CD14-positive monocyte (primary cell): ENCODE measurements at regions not wholly inside any gene's neighbourhood (a gene's known extent, or its start where the extent isn't known, plus 50 kb on each side); places are given as distances from the start of the nearest gene placed in this dataset.

Source experiments
- DNase-seq, 3 donors: peaks; one replicate each; pipeline ENCODE4 v3.0.0-alpha.2; 2011 to 2022
- H2AFZ ChIP-seq: 2 replicates; pipeline ENCODE4 v1.6.0; 2012; ENCODE audit warnings: mild to moderate bottlenecking, low read depth, low read length, inconsistent platforms; ENCODE audit not compliant: insufficient read depth, poor library complexity, severe bottlenecking
- H3K27ac ChIP-seq, 2 donors: 1 replicate in 1 of 2; 2 replicates in 1 of 2; pipeline ENCODE4 v1.5.1; 2012 to 2013; ENCODE audit warnings: low read length in 2 of 2, control low read depth in 1 of 2, inconsistent platforms in 1 of 2, low read depth in 1 of 2, mild to moderate bottlenecking in 1 of 2
- H3K27me3 ChIP-seq, 2 donors: one replicate each; pipeline versions ENCODE4 v1.6.0 to v1.6.1; 2011 to 2013; ENCODE audit warnings: low read length in 2 of 2; ENCODE audit not compliant: control insufficient read depth in 2 of 2, insufficient read depth in 2 of 2
- H3K36me3 ChIP-seq, 2 donors: replicated peaks in 1 of 2; 1 replicate in 1 of 2; 2 replicates in 1 of 2; pipeline versions ENCODE4 v1.5.1 to v1.6.1; 2012 to 2013; ENCODE audit warnings: low read length in 2 of 2, control low read depth in 1 of 2, inconsistent platforms in 1 of 2, mild to moderate bottlenecking in 1 of 2; ENCODE audit not compliant: insufficient read depth in 2 of 2, control insufficient read depth in 1 of 2
- H3K4me1 ChIP-seq, 2 donors: 1 replicate in 1 of 2; 2 replicates in 1 of 2; pipeline versions ENCODE4 v1.5.1 to v1.6.1; 2012 to 2013; ENCODE audit warnings: low read length in 2 of 2, control low read depth in 1 of 2, inconsistent platforms in 1 of 2, mild to moderate bottlenecking in 1 of 2, moderate library complexity in 1 of 2; ENCODE audit not compliant: insufficient read depth in 2 of 2, control insufficient read depth in 1 of 2
- H3K4me2 ChIP-seq: replicated peaks from 2 replicates; pipeline ENCODE3; 2012; ENCODE audit warnings: low read length, moderate library complexity, mild to moderate bottlenecking; ENCODE audit not compliant: poor library complexity, severe bottlenecking; ENCODE audit errors: extremely low read depth
- H3K4me3 ChIP-seq, 3 experiments: fragments of 200-600 bp in 1 of 3; sonication (generic) in 1 of 3; replicated peaks in 1 of 3; 1 replicate in 2 of 3; 2 replicates in 1 of 3; pipeline ENCODE4 v1.5.1; 2011 to 2013; ENCODE audit warnings: low read length in 3 of 3, mild to moderate bottlenecking in 3 of 3, control low read depth in 2 of 3, low read depth in 2 of 3, inconsistent platforms in 1 of 3, moderate library complexity in 1 of 3
- H3K79me2 ChIP-seq: 2 replicates; pipeline ENCODE4 v1.6.0; 2012; ENCODE audit warnings: mild to moderate bottlenecking, control low read depth, inconsistent platforms, low read length, moderate library complexity; ENCODE audit not compliant: insufficient read depth
- H3K9ac ChIP-seq: 2 replicates; pipeline ENCODE4 v1.6.0; 2017; ENCODE audit warnings: low read length, mild to moderate bottlenecking; ENCODE audit not compliant: insufficient read depth, poor library complexity, severe bottlenecking
- H3K9me3 ChIP-seq, 2 donors: replicated peaks in 1 of 2; 1 replicate in 1 of 2; 2 replicates in 1 of 2; pipeline versions ENCODE4 v1.5.1 to v1.6.1; 2012 to 2013; ENCODE audit warnings: low read length in 2 of 2, control low read depth in 1 of 2; ENCODE audit not compliant: control insufficient read depth in 1 of 2, insufficient read depth in 1 of 2
- H4K20me1 ChIP-seq: 2 replicates; pipeline ENCODE4 v1.6.0; 2012; ENCODE audit warnings: mild to moderate bottlenecking, low read length, control low read depth, moderate library complexity; ENCODE audit not compliant: insufficient read depth
- H3K27ac Mint-ChIP-seq, 7 donors: one replicate each; pipeline ENCODE4 v1.8.0; 2020; ENCODE audit warnings: mild to moderate bottlenecking in 7 of 7, mixed read lengths in 7 of 7, moderate library complexity in 6 of 7, inconsistent platforms in 2 of 7
- H3K27me3 Mint-ChIP-seq, 3 donors: one replicate each; pipeline ENCODE4 v1.8.0; 2021 to 2022; ENCODE audit warnings: low read depth in 3 of 3, mild to moderate bottlenecking in 3 of 3, mixed read lengths in 3 of 3, moderate library complexity in 3 of 3, inconsistent platforms in 1 of 3
- H3K36me3 Mint-ChIP-seq, 2 donors: one replicate each; pipeline ENCODE4 v1.8.0; 2020; ENCODE audit warnings: mixed read lengths in 2 of 2, inconsistent platforms in 1 of 2, mild to moderate bottlenecking in 1 of 2
- H3K4me1 Mint-ChIP-seq: one replicate; pipeline ENCODE4 v1.8.0; 2020; ENCODE audit warnings: mild to moderate bottlenecking, mixed read lengths
- H3K4me3 Mint-ChIP-seq, 2 donors: one replicate each; pipeline ENCODE4 v1.8.0; 2020; ENCODE audit warnings: mild to moderate bottlenecking in 2 of 2, mixed read lengths in 2 of 2, moderate library complexity in 1 of 2
- H3K9me3 Mint-ChIP-seq, 7 donors: one replicate each; pipeline ENCODE4 v1.8.0; 2020 to 2022; ENCODE audit warnings: mixed read lengths in 7 of 7, mild to moderate bottlenecking in 6 of 7, moderate library complexity in 6 of 7, inconsistent platforms in 2 of 7
- WGBS: methylation state at CpG from one replicate; pipeline ENCODE4 v1.1.5; 2013; ENCODE audit warnings: missing lambda C conversion rate; ENCODE audit not compliant: insufficient coverage; 5-methylcytosine and 5-hydroxymethylcytosine counted together
- intact Hi-C, 2 donors: fragments of 100-400 bp; cut with micrococcal nuclease; formaldehyde crosslinking; loops; one replicate each; pipeline versions ENCODE4 v1.15.0 to v1.15.1; 2023
- TF ChIP-seq, protein P1 (sequence below): fragments of 200-600 bp; IDR thresholded peaks from one replicate; pipeline ENCODE4 v1.8.0; 2022; ENCODE audit warnings: antibody characterized with exemption, mild to moderate bottlenecking

DNA sequence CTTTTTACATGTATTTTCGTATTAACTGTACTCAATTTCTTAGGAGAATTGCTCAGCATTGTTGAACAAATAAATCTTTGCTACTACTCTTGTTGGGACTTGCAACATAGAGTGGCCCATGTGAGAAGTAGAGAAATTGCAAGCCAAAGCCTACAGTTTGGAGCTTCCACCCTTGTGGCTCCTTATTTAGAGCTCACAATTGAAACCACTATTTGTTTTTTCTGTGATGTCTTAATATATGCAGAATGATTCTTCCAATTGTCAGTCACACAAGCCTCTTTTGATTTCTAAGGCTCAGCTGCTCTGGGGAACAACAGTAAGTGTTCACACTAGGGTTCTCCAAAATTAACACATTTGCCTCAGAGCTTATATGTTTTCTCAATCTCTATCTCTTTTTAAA, 60.2 kb upstream of the GALNT13 start:
- Mint-ChIP-seq H3K9me3 (peaks cover 0 to 4% (median 2%) of the 10 kb centered on the region in 7 donors), H3K27me3 (no peaks in the 10 kb centered on the region), H3K36me3 (no peaks in the 10 kb centered on the region), H3K4me3 (no peak overlapping the region), H3K4me1 (no peaks in the 10 kb centered on the region), H3K27ac (no peak overlapping the region)
- DNase-seq: no peak
- no peaks in the 10 kb centered on the region for H3K36me3 ChIP-seq
- no peak overlapping the region for H3K27ac ChIP-seq
- H3K27me3 ChIP-seq: no peaks in the 10 kb centered on the region
- TF ChIP-seq, protein P1, sequence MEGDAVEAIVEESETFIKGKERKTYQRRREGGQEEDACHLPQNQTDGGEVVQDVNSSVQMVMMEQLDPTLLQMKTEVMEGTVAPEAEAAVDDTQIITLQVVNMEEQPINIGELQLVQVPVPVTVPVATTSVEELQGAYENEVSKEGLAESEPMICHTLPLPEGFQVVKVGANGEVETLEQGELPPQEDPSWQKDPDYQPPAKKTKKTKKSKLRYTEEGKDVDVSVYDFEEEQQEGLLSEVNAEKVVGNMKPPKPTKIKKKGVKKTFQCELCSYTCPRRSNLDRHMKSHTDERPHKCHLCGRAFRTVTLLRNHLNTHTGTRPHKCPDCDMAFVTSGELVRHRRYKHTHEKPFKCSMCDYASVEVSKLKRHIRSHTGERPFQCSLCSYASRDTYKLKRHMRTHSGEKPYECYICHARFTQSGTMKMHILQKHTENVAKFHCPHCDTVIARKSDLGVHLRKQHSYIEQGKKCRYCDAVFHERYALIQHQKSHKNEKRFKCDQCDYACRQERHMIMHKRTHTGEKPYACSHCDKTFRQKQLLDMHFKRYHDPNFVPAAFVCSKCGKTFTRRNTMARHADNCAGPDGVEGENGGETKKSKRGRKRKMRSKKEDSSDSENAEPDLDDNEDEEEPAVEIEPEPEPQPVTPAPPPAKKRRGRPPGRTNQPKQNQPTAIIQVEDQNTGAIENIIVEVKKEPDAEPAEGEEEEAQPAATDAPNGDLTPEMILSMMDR: no peak
- H3K4me2 ChIP-seq: no peak overlapping the region
- no peak overlapping the region for H2AFZ ChIP-seq
- no peak overlapping the region for H3K4me3 ChIP-seq
- H3K79me2 ChIP-seq: no peaks in the 10 kb centered on the region
- no peak overlapping the region for H3K9ac ChIP-seq
- H4K20me1 ChIP-seq: no peaks in the 10 kb centered on the region
- H3K4me1 ChIP-seq: no peaks in the 10 kb centered on the region
- intact Hi-C loops: no loop called here
- H3K9me3 ChIP-seq: no peaks in the 10 kb centered on the region
- no CpG with 5 or more reads among the region's 1 CpG for WGBS

DNA sequence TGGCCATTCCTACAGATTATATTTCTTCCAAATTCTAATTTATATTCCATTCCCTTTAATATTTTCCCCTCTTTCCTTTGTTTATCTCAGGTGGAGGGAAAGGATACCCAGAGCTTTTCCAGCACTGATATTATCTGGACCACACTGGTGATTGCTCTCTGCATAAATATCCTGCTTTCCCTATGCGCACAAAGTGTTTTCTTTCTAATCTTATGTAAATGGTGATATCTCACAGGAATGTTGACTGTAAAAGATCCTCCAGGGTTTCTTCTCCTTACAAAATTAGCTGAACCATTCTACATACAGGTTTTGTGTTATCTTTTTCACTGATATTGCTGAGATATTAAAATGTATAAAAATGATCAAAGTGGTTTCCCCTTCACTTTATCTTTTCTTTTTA, 59.1 kb upstream of the GALNT13 start:
- no peaks in the 10 kb centered on the region for H4K20me1 ChIP-seq
- H3K9me3 Mint-ChIP-seq: peaks cover 0 to 6% (median 3%) of the 10 kb centered on the region in 7 donors
- no peak overlapping the region for H3K27ac ChIP-seq
- TF ChIP-seq, protein P1: no peak
- H3K79me2 ChIP-seq: no peaks in the 10 kb centered on the region
- no peaks in the 10 kb centered on the region for H3K36me3 Mint-ChIP-seq
- no peak overlapping the region for H3K4me3 ChIP-seq
- no peak overlapping the region for H2AFZ ChIP-seq
- DNase-seq: no peak
- no peaks in the 10 kb centered on the region for H3K27me3 Mint-ChIP-seq
- H3K4me3 Mint-ChIP-seq: no peak overlapping the region
- no peaks in the 10 kb centered on the region for H3K9me3 ChIP-seq
- no CpG with 5 or more reads among the region's 1 CpG for WGBS
- H3K9ac ChIP-seq: no peak overlapping the region
- no peaks in the 10 kb centered on the region for H3K36me3 ChIP-seq
- no peaks in the 10 kb centered on the region for H3K4me1 Mint-ChIP-seq
- H3K4me2 ChIP-seq: no peak overlapping the region
- no peaks in the 10 kb centered on the region for H3K27me3 ChIP-seq
- intact Hi-C loops: no loop called here
- no peaks in the 10 kb centered on the region for H3K4me1 ChIP-seq
- no peak overlapping the region for H3K27ac Mint-ChIP-seq
